Gastroesophageal sphincter (tissue), 4 donors: ENCODE measurements at regions not wholly inside any gene's neighbourhood (a gene's known extent, or its start where the extent isn't known, plus 50 kb on each side); places are given as distances from the start of the nearest gene placed in this dataset.

ENCODE experiments used
- ATAC-seq: fragments of 150-250 bp; one replicate; pipeline ENCODE4 v1.9.1; 2016; ENCODE audit warnings: mild to moderate bottlenecking, moderate library complexity
- H3K27ac ChIP-seq, 4 donors: fragments of 200-600 bp; sonication (generic) in 3 of 4; 1 replicate in 3 of 4; 2 replicates in 1 of 4; pipeline ENCODE4 v1.5.1; 2016 to 2019
- H3K27me3 ChIP-seq: fragments of 200-600 bp; sonication (generic); one replicate; pipeline ENCODE4 v1.5.1; 2019
- H3K36me3 ChIP-seq, 2 donors: fragments of 200-600 bp; sonication (generic); one replicate each; pipeline ENCODE4 v1.5.1; 2019; ENCODE audit warnings: control low read depth in 1 of 2
- H3K4me1 ChIP-seq, 3 donors: fragments of 200-600 bp; sonication (generic); 1 replicate in 2 of 3; 2 replicates in 1 of 3; pipeline ENCODE4 v1.5.1; 2016 to 2019; ENCODE audit warnings: control low read depth in 2 of 3
- H3K4me3 ChIP-seq, 2 donors: fragments of 200-600 bp; sonication (generic); one replicate each; pipeline ENCODE4 v1.5.1; 2019; ENCODE audit warnings: mild to moderate bottlenecking in 1 of 2, moderate library complexity in 1 of 2
- H3K9me3 ChIP-seq, 3 donors: fragments of 200-600 bp; sonication (generic); one replicate each; pipeline ENCODE4 v1.5.1; 2017 to 2019; ENCODE audit warnings: control low read depth in 2 of 3
- CTCF ChIP-seq, 4 experiments: fragments of 200-600 bp in 2 of 4; fragments of 450-650 bp in 2 of 4; sonication (generic) in 1 of 4; IDR thresholded peaks; one replicate each; pipeline ENCODE4 v1.5.1; 2017 to 2019; ENCODE audit warnings: antibody characterized with exemption in 4 of 4, mild to moderate bottlenecking in 2 of 4, moderate library complexity in 2 of 4
- EP300 ChIP-seq: sonication (generic); formaldehyde crosslinking; IDR thresholded peaks from one replicate; pipeline ENCODE4 v1.6.1; 2017; ENCODE audit warnings: antibody characterized with exemption, mild to moderate bottlenecking
- POLR2A ChIP-seq, 2 donors: fragments of 450-650 bp; IDR thresholded peaks; one replicate each; pipeline ENCODE4 v1.6.1; 2017; ENCODE audit warnings: antibody characterized with exemption in 2 of 2, mild to moderate bottlenecking in 2 of 2, moderate library complexity in 1 of 2
- POLR2AphosphoS5 ChIP-seq: sonication (generic); formaldehyde crosslinking; IDR thresholded peaks from one replicate; pipeline ENCODE4 v1.6.1; 2017; ENCODE audit warnings: antibody characterized with exemption
- WGBS, 2 donors: methylation state at CpG; one replicate each; pipeline ENCODE4 v1.1.5; 2018; ENCODE audit warnings: low coverage in 1 of 2; 5-methylcytosine and 5-hydroxymethylcytosine counted together

GRCh38 chr16:85334718-85335583, 222.7 kb upstream of the CIBAR2 start:
- ATAC-seq: no peak

GRCh38 chr16:85335584-85336491, 223.6 kb upstream of the CIBAR2 start:
- Histone ChIP-seq H3K36me3 (no peaks in the 10 kb centered on the region), H3K27me3 (no peaks in the 10 kb centered on the region), H3K4me3 (no peak overlapping the region), H3K9me3 (no peaks in the 10 kb centered on the region), H3K4me1 (peaks cover 0 to 2% (median 0%) of the 10 kb centered on the region in 3 donors), H3K27ac (no peak overlapping the region)
- no peak for ATAC-seq
- TF ChIP-seq EP300: no peak
- no peak for TF ChIP-seq POLR2A (IDR thresholded peaks at IDR 0.05)
- no peak for TF ChIP-seq CTCF (IDR thresholded peaks at IDR 0.05)
- no peak for TF ChIP-seq POLR2AphosphoS5
- WGBS, 2 donors: 77 to 82% methylated on average over 8 to 15 of the region's 24 CpGs

More at GRCh38 chr16:85334718-85335583, 222.7 kb upstream of the CIBAR2 start:
- no peak for TF ChIP-seq POLR2AphosphoS5
- TF ChIP-seq POLR2A (IDR thresholded peaks at IDR 0.05): no peak
- no peak for TF ChIP-seq EP300
- no peak for TF ChIP-seq CTCF (IDR thresholded peaks at IDR 0.05)
- Histone ChIP-seq H3K4me3 (no peak overlapping the region), H3K36me3 (no peaks in the 10 kb centered on the region), H3K4me1 (peaks cover 0 to 11% (median 7%) of the 10 kb centered on the region in 3 donors), H3K27me3 (no peaks in the 10 kb centered on the region), H3K27ac (no peak overlapping the region), H3K9me3 (no peaks in the 10 kb centered on the region)
- WGBS, 2 donors: 67 to 92% methylated on average over 3 to 5 of the region's 35 CpGs

- no peak for ATAC-seq
- no peaks in the 10 kb centered on the region for H3K27me3 ChIP-seq
- H3K36me3 ChIP-seq: no peaks in the 10 kb centered on the region
- H3K9me3 ChIP-seq: no peaks in the 10 kb centered on the region
- 92 to 95% methylated on average over 6 of the region's 11 CpGs for WGBS, 2 donors
- no peak for TF ChIP-seq EP300
- TF ChIP-seq CTCF (IDR thresholded peaks at IDR 0.05): no peak
- TF ChIP-seq POLR2A (IDR thresholded peaks at IDR 0.05): no peak
- TF ChIP-seq POLR2AphosphoS5: no peak
- H3K27ac ChIP-seq: no peak overlapping the region
- peaks cover 0 to 9% (median 0%) of the 10 kb centered on the region in 3 donors for H3K4me1 ChIP-seq
- H3K4me3 ChIP-seq: no peak overlapping the region
Measured at GRCh38 chr16:85337910-85338637, 225.8 kb upstream of the CIBAR2 start.

- no peak overlapping the region for H3K27ac ChIP-seq
- H3K4me1 ChIP-seq: peaks cover 0 to 9% (median 0%) of the 10 kb centered on the region in 3 donors
- no peaks in the 10 kb centered on the region for H3K27me3 ChIP-seq
- no peak overlapping the region for H3K4me3 ChIP-seq
- TF ChIP-seq EP300 (no peak), CTCF (IDR thresholded peaks at IDR 0.05) (no peak), POLR2A (IDR thresholded peaks at IDR 0.05) (no peak), POLR2AphosphoS5 (no peak)
- WGBS, 2 donors: 79 to 100% methylated on average over 2 to 7 of the region's 15 CpGs
- H3K9me3 ChIP-seq: no peaks in the 10 kb centered on the region
- ATAC-seq: no peak
- H3K36me3 ChIP-seq: no peaks in the 10 kb centered on the region
Measured at GRCh38 chr16:85338638-85338982, 226.3 kb upstream of the CIBAR2 start.
